ENCODE measurements at regions not wholly inside any gene's neighbourhood (a gene's known extent, or its start where the extent isn't known, plus 50 kb on each side); places are given as distances from the start of the nearest gene placed in this dataset.
"Not testable (repeated sequence)": the region's sequence is repeated elsewhere in the genome, so short reads cannot be mapped to it uniquely, and the experiment has no call there.

GRCh38 chr3:170814822-170815221, 55.2 kb downstream of the RPL22L1 start:
- no peak for FAIRE-seq
- no peak for DNase-seq (ENCODE audit: insufficient read length, low spot score)

- FAIRE-seq: no peak
- DNase-seq (ENCODE audit: insufficient read length, low spot score): no peak
Observed at GRCh38 chr3:170813266-170813665, 56.7 kb downstream of the RPL22L1 start.

GRCh38 chr3:170811928-170812591, 57.9 kb downstream of the RPL22L1 start:
- DNase-seq (ENCODE audit: insufficient read length, low spot score) (peak; percentile 62), FAIRE-seq (peak; percentile 88)

- no peak for DNase-seq (ENCODE audit: insufficient read length, low spot score)
- FAIRE-seq: no peak
Observed at GRCh38 chr3:170811515-170811914, 58.5 kb downstream of the RPL22L1 start.

- FAIRE-seq (no peak), DNase-seq (ENCODE audit: insufficient read length, low spot score) (no peak)
Observed at GRCh38 chr3:170809975-170810357, 60.0 kb downstream of the RPL22L1 start.

- DNase-seq (ENCODE audit: insufficient read length, low spot score): peak; percentile 14
- FAIRE-seq: peak; percentile 59
Observed at GRCh38 chr3:170809007-170809974, 60.7 kb downstream of the RPL22L1 start.

- DNase-seq (ENCODE audit: insufficient read length, low spot score) (no peak), FAIRE-seq (no peak)
Observed at GRCh38 chr3:170808041-170808440, 62.0 kb downstream of the RPL22L1 start.

- FAIRE-seq: no peak
- no peak for DNase-seq (ENCODE audit: insufficient read length, low spot score)
Observed at GRCh38 chr3:170806676-170807075, 63.3 kb downstream of the RPL22L1 start.

- DNase-seq (ENCODE audit: insufficient read length, low spot score) (no peak), FAIRE-seq (no peak)
Observed at GRCh38 chr3:170806141-170806540, 63.9 kb downstream of the RPL22L1 start.

- not testable (repeated sequence) for FAIRE-seq; DNase-seq (ENCODE audit: insufficient read length, low spot score)
Observed at GRCh38 chr3:170805296-170805695, 64.7 kb downstream of the RPL22L1 start.

- not testable (repeated sequence) for FAIRE-seq; DNase-seq (ENCODE audit: insufficient read length, low spot score)
Observed at GRCh38 chr3:170804634-170805033, 65.4 kb downstream of the RPL22L1 start.

GRCh38 chr3:170804078-170804477, 65.9 kb downstream of the RPL22L1 start:
- DNase-seq (ENCODE audit: insufficient read length, low spot score) (no peak), FAIRE-seq (no peak)

- no peak for DNase-seq (ENCODE audit: insufficient read length, low spot score)
- FAIRE-seq: no peak
Observed at GRCh38 chr3:170802164-170803151, 67.5 kb downstream of the RPL22L1 start.

- FAIRE-seq: no peak
- no peak for DNase-seq (ENCODE audit: insufficient read length, low spot score)
Observed at GRCh38 chr3:170801597-170801996, 68.4 kb downstream of the RPL22L1 start.

GRCh38 chr3:170800275-170800674, 69.7 kb downstream of the RPL22L1 start:
- not testable (repeated sequence) for DNase-seq (ENCODE audit: insufficient read length, low spot score); FAIRE-seq

- FAIRE-seq (no peak), DNase-seq (ENCODE audit: insufficient read length, low spot score) (no peak)
Observed at GRCh38 chr3:170799009-170799408, 71.0 kb downstream of the RPL22L1 start.

- FAIRE-seq (no peak), DNase-seq (ENCODE audit: insufficient read length, low spot score) (no peak)
Observed at GRCh38 chr3:170797685-170798084, 72.3 kb downstream of the RPL22L1 start.

- FAIRE-seq: no peak
- no peak for DNase-seq (ENCODE audit: insufficient read length, low spot score)
Observed at GRCh38 chr3:170792471-170792870, 77.5 kb downstream of the RPL22L1 start.

GRCh38 chr3:170790647-170791046, 79.3 kb downstream of the RPL22L1 start:
- FAIRE-seq: no peak
- DNase-seq (ENCODE audit: insufficient read length, low spot score): no peak

GRCh38 chr3:170787464-170787863, 82.5 kb downstream of the RPL22L1 start:
- no peak for FAIRE-seq
- DNase-seq (ENCODE audit: insufficient read length, low spot score): no peak

- DNase-seq (ENCODE audit: insufficient read length, low spot score) (no peak), FAIRE-seq (no peak)
Observed at GRCh38 chr3:170785454-170785853, 84.5 kb downstream of the RPL22L1 start.
